ENCODE measurements at regions not wholly inside any gene's neighbourhood (a gene's known extent, or its start where the extent isn't known, plus 50 kb on each side); places are given as distances from the start of the nearest gene placed in this dataset.

GRCh38 chrX:33447285-33447684, 235.9 kb upstream of the DMD start:
- TF ChIP-seq POLR2AphosphoS5 (IDR thresholded peaks at IDR 0.05), result no peak
- TF ChIP-seq, protein P1, sequence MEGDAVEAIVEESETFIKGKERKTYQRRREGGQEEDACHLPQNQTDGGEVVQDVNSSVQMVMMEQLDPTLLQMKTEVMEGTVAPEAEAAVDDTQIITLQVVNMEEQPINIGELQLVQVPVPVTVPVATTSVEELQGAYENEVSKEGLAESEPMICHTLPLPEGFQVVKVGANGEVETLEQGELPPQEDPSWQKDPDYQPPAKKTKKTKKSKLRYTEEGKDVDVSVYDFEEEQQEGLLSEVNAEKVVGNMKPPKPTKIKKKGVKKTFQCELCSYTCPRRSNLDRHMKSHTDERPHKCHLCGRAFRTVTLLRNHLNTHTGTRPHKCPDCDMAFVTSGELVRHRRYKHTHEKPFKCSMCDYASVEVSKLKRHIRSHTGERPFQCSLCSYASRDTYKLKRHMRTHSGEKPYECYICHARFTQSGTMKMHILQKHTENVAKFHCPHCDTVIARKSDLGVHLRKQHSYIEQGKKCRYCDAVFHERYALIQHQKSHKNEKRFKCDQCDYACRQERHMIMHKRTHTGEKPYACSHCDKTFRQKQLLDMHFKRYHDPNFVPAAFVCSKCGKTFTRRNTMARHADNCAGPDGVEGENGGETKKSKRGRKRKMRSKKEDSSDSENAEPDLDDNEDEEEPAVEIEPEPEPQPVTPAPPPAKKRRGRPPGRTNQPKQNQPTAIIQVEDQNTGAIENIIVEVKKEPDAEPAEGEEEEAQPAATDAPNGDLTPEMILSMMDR (IDR thresholded peaks at IDR 0.05 in 8 of 11, conservative IDR thresholded peaks at IDR 0.05 in 3 of 11), result no peak
- no peak for TF ChIP-seq POLR2A (IDR thresholded peaks at IDR 0.05)

Measured in spleen (tissue), 7 donors.